DND-41 (cell line): ENCODE measurements at regions not wholly inside any gene's neighbourhood (a gene's known extent, or its start where the extent isn't known, plus 50 kb on each side); places are given as distances from the start of the nearest gene placed in this dataset.

Experiments
- ATAC-seq: fragments of 200-7000 bp; cut with Tn5 transposase; 3 replicates; pipeline ENCODE4 v1.9.1; 2021; ENCODE audit warnings: low read depth; ENCODE audit not compliant: insufficient read depth
- DNase-seq: peaks from one replicate; pipeline ENCODE4 v3.0.0-alpha.2; 2020
- H2AFZ ChIP-seq: 2 replicates; pipeline ENCODE4 v1.6.0; 2012; ENCODE audit warnings: low read depth, low read length
- H3K27ac ChIP-seq: 2 replicates; pipeline ENCODE4 v1.5.1; 2012; ENCODE audit warnings: low read length, inconsistent platforms
- H3K27me3 ChIP-seq: fragments of 200-600 bp; sonication (generic); 2 replicates; pipeline ENCODE4 v1.6.0; 2012; ENCODE audit warnings: low read length, mild to moderate bottlenecking, inconsistent platforms; ENCODE audit not compliant: insufficient read depth, poor library complexity
- H3K36me3 ChIP-seq: 2 replicates; pipeline ENCODE4 v1.5.1; 2012; ENCODE audit warnings: low read length, inconsistent platforms; ENCODE audit not compliant: insufficient read depth
- H3K4me1 ChIP-seq: 2 replicates; pipeline ENCODE4 v1.5.1; 2012; ENCODE audit warnings: mild to moderate bottlenecking, low read length; ENCODE audit not compliant: insufficient read depth
- H3K4me2 ChIP-seq: 2 replicates; pipeline ENCODE4 v1.6.0; 2012; ENCODE audit warnings: mild to moderate bottlenecking, moderate library complexity, low read length, inconsistent platforms; ENCODE audit not compliant: insufficient read depth
- H3K4me3 ChIP-seq, 2 experiments: fragments of 200-600 bp in 1 of 2; shearing (Covaris generic) in 1 of 2; 2 replicates each; pipeline ENCODE4 v1.5.1; 2012 to 2016; ENCODE audit warnings: inconsistent platforms in 2 of 2, low read length in 2 of 2, mild to moderate bottlenecking in 2 of 2, low read depth in 1 of 2, moderate library complexity in 1 of 2
- H3K79me2 ChIP-seq: 2 replicates; pipeline ENCODE4 v1.6.0; 2012; ENCODE audit warnings: low read length, inconsistent platforms; ENCODE audit not compliant: insufficient read depth
- H3K9ac ChIP-seq: 2 replicates; pipeline ENCODE4 v1.6.0; 2012; ENCODE audit warnings: low read depth, mild to moderate bottlenecking, inconsistent platforms, low read length, moderate library complexity
- H3K9me3 ChIP-seq: 2 replicates; pipeline ENCODE4 v1.5.1; 2012; ENCODE audit warnings: low read length, moderate library complexity, mild to moderate bottlenecking, inconsistent platforms; ENCODE audit not compliant: insufficient read depth, severe bottlenecking
- H4K20me1 ChIP-seq: 2 replicates; pipeline ENCODE4 v1.6.0; 2012; ENCODE audit warnings: low read length; ENCODE audit not compliant: insufficient read depth
- EZH2 ChIP-seq: IDR thresholded peaks from 3 replicates; pipeline ENCODE4 v1.6.1; 2012; ENCODE audit warnings: borderline replicate concordance, low read depth, mild to moderate bottlenecking, moderate library complexity, low read length, inconsistent platforms; ENCODE audit not compliant: severe bottlenecking
- TF ChIP-seq, protein P1 (sequence below): IDR thresholded peaks from 2 replicates; pipeline ENCODE4 v1.5.1; 2012; ENCODE audit warnings: borderline replicate concordance, low read length, moderate library complexity, mild to moderate bottlenecking; ENCODE audit not compliant: poor library complexity, severe bottlenecking; ENCODE audit errors: extremely low read depth

DNA sequence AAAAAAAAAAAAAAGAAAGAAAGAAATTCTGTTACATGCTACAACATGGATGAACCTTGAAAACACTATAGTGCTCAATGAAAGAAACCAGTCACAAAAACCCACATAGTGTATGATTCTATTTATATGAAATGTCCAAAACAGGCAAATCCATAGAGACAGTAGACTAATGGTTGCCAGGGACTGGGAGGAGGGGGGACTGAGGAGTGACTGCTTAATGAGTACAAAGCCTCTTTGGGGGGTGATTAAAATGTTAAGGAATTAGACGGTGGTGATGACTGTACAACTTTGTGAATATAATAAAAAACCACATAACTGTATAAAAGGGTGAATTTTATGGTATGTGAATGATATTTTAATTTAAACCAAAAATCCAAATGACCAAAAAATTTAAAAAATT, 116.0 kb upstream of the GUCA2B start:
- H3K79me2 ChIP-seq = peaks cover 39% of the 10 kb centered on the region
- H3K27ac ChIP-seq = no peak overlapping the region
- H3K36me3 ChIP-seq = no peaks in the 10 kb centered on the region; the same call in 1 of the 2 replicates
- no peak overlapping the region for H3K4me3 ChIP-seq
- no peak overlapping the region for H3K4me2 ChIP-seq
- H3K9me3 ChIP-seq = no peaks in the 10 kb centered on the region
- peaks cover 36% of the 10 kb centered on the region for H3K4me1 ChIP-seq
- no peak overlapping the region for H2AFZ ChIP-seq
- ATAC-seq (no peak), DNase-seq (no peak)
- TF ChIP-seq, protein P1, sequence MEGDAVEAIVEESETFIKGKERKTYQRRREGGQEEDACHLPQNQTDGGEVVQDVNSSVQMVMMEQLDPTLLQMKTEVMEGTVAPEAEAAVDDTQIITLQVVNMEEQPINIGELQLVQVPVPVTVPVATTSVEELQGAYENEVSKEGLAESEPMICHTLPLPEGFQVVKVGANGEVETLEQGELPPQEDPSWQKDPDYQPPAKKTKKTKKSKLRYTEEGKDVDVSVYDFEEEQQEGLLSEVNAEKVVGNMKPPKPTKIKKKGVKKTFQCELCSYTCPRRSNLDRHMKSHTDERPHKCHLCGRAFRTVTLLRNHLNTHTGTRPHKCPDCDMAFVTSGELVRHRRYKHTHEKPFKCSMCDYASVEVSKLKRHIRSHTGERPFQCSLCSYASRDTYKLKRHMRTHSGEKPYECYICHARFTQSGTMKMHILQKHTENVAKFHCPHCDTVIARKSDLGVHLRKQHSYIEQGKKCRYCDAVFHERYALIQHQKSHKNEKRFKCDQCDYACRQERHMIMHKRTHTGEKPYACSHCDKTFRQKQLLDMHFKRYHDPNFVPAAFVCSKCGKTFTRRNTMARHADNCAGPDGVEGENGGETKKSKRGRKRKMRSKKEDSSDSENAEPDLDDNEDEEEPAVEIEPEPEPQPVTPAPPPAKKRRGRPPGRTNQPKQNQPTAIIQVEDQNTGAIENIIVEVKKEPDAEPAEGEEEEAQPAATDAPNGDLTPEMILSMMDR = no peak
- no peak for TF ChIP-seq EZH2
- H3K9ac ChIP-seq = no peak overlapping the region
- peaks cover 17% of the 10 kb centered on the region for H4K20me1 ChIP-seq
- no peaks in the 10 kb centered on the region for H3K27me3 ChIP-seq

- H3K9me3 ChIP-seq = no peaks in the 10 kb centered on the region
- peaks cover 47% of the 10 kb centered on the region for H3K4me1 ChIP-seq
- TF ChIP-seq, protein P1 = no peak
- TF ChIP-seq EZH2 = no peak
- no peaks in the 10 kb centered on the region; the same call in 1 of the 2 replicates for H3K36me3 ChIP-seq
- peak overlapping the region; percentile 79 for H3K27ac ChIP-seq
- H3K9ac ChIP-seq = peak overlapping the region; percentile 67
- H3K27me3 ChIP-seq = no peaks in the 10 kb centered on the region
- H3K4me3 ChIP-seq = peak overlapping the region; percentile 61 to 66
- H2AFZ ChIP-seq = peak overlapping the region; percentile 84
- H3K79me2 ChIP-seq = peaks cover 50% of the 10 kb centered on the region
- H3K4me2 ChIP-seq = peak overlapping the region; percentile 94
- peak; percentile 98 for DNase-seq
- ATAC-seq = peak; percentile 89
- H4K20me1 ChIP-seq = peaks cover 19% of the 10 kb centered on the region
Observed at GRCh38 chr1:42035830-42036604, 117.2 kb upstream of the GUCA2B start.

GRCh38 chr1:42035205-42035829, 116.6 kb upstream of the HIVEP3 start:
- peak overlapping the region; percentile 53 for H3K27ac ChIP-seq
- DNase-seq (peak; percentile 73), ATAC-seq (peak; percentile 67)
- peak overlapping the region; percentile 94 for H3K4me2 ChIP-seq
- peak overlapping the region; percentile 67 for H3K9ac ChIP-seq
- peak overlapping the region; percentile 66 to 84 for H3K4me3 ChIP-seq
- H3K9me3 ChIP-seq = no peaks in the 10 kb centered on the region
- H3K4me1 ChIP-seq = peaks cover 47% of the 10 kb centered on the region
- H3K27me3 ChIP-seq = no peaks in the 10 kb centered on the region
- H3K36me3 ChIP-seq = no peaks in the 10 kb centered on the region; the same call in 1 of the 2 replicates
- peaks cover 57% of the 10 kb centered on the region for H3K79me2 ChIP-seq
- no peak for TF ChIP-seq EZH2
- TF ChIP-seq, protein P1 = peak; percentile 63
- peaks cover 19% of the 10 kb centered on the region for H4K20me1 ChIP-seq
- peak overlapping the region; percentile 69 for H2AFZ ChIP-seq
